HepG2 (cell line): ENCODE measurements at regions not wholly inside any gene's neighbourhood (a gene's known extent, or its start where the extent isn't known, plus 50 kb on each side); places are given as distances from the start of the nearest gene placed in this dataset.
A peak's percentile ranks its signal among the peaks of the same experiment; 100 is the strongest.

Source experiments
- ATAC-seq: fragments of 200-7000 bp; cut with Tn5 transposase; 3 replicates; pipeline ENCODE4 v1.9.1; 2020; ENCODE audit warnings: mild to moderate bottlenecking, moderate library complexity
- BruUV-seq: library from RNA; stranded (reverse); fragments of 400-500 nt; replicated peaks from 2 replicates; lab custom pipeline; 2021; lab: Mats Ljungman, UMichigan
- CTCF ChIA-PET: fragments of 300-600 bp; formaldehyde crosslinking; extraction: SDS; loops from one replicate; lab custom pipeline; 2021; ENCODE audit warnings: low total read pairs, inconsistent platforms, low intra/inter-chr PET ratio; lab: Yijun Ruan, JAX
- POLR2A ChIA-PET: fragments of 350-600 bp; sonication (Branson Sonifier 250); formaldehyde crosslinking; loops from one replicate; lab custom pipeline; 2020; ENCODE audit warnings: antibody characterized with exemption, inconsistent platforms; lab: Yijun Ruan, JAX
- DNase-seq: peaks from one replicate; pipeline ENCODE4 v3.0.0-alpha.2; 2015; ENCODE audit warnings: low spot score
- FAIRE-seq: peaks from 3 replicates; lab custom pipeline; 2011; peaks lifted over from hg19 to GRCh38; lab: Jason Lieb, UNC
- H2AFZ ChIP-seq: one replicate; pipeline ENCODE4 v1.6.1; 2011; ENCODE audit warnings: low read length, inconsistent platforms
- H3K27ac ChIP-seq: fragments of 300-600 bp; 3 replicates; pipeline ENCODE4 v1.8.0; 2011; ENCODE audit warnings: mixed run types, mild to moderate bottlenecking, mixed read lengths, low read length, inconsistent platforms; ENCODE audit not compliant: insufficient read depth; ENCODE audit errors: extremely low read length
- H3K27me3 ChIP-seq, 2 experiments: fragments of 200-600 bp in 1 of 2; 2 replicates in 1 of 2; 3 replicates in 1 of 2; pipeline versions ENCODE4 v1.6.0 to v1.8.0; 2011; ENCODE audit warnings: low read length in 2 of 2, mild to moderate bottlenecking in 2 of 2, moderate library complexity in 2 of 2, inconsistent platforms in 1 of 2; ENCODE audit not compliant: insufficient read depth in 2 of 2, control insufficient read depth in 1 of 2
- H3K36me3 ChIP-seq, 2 experiments: fragments of 200-600 bp in 1 of 2; replicated peaks in 1 of 2; 2 replicates in 1 of 2; 3 replicates in 1 of 2; pipeline versions ENCODE4 v1.5.1 to v1.8.0; 2011; ENCODE audit warnings: low read length in 2 of 2, inconsistent platforms in 1 of 2; ENCODE audit not compliant: insufficient read depth in 2 of 2, control insufficient read depth in 1 of 2
- H3K4me1 ChIP-seq: 2 replicates; pipeline ENCODE4 v1.5.1; 2012; ENCODE audit warnings: low read length, inconsistent platforms; ENCODE audit not compliant: insufficient read depth
- H3K4me2 ChIP-seq: 2 replicates; pipeline ENCODE4 v1.6.0; 2011; ENCODE audit warnings: low read depth, low read length, inconsistent platforms
- H3K4me3 ChIP-seq, 3 experiments: fragments of 200-600 bp in 1 of 3; sonication (generic), shearing (Covaris generic) in 1 of 3; replicated peaks in 1 of 3; 2 replicates each; pipeline ENCODE4 v1.5.1; 2011 to 2016; ENCODE audit warnings: low read length in 3 of 3, inconsistent platforms in 2 of 3, low read depth in 2 of 3, mild to moderate bottlenecking in 2 of 3, control low read depth in 1 of 3, mixed read lengths in 1 of 3; ENCODE audit not compliant: insufficient read depth in 1 of 3
- H3K79me2 ChIP-seq: one replicate; pipeline ENCODE4 v1.6.1; 2011; ENCODE audit warnings: low read length, inconsistent platforms; ENCODE audit not compliant: insufficient read depth
- H3K9ac ChIP-seq: 2 replicates; pipeline ENCODE4 v1.6.0; 2011; ENCODE audit warnings: mild to moderate bottlenecking, low read depth, low read length, inconsistent platforms; ENCODE audit not compliant: insufficient read depth
- H3K9me3 ChIP-seq: 2 replicates; pipeline ENCODE4 v1.5.1; 2012; ENCODE audit warnings: mild to moderate bottlenecking, low read length
- H4K20me1 ChIP-seq: 2 replicates; pipeline ENCODE4 v1.6.0; 2011; ENCODE audit warnings: inconsistent platforms, mild to moderate bottlenecking, low read length, moderate library complexity; ENCODE audit not compliant: insufficient read depth
- HOXA7 ChIP-seq: sonication (generic); formaldehyde crosslinking; IDR thresholded peaks from 2 replicates; pipeline ENCODE4 v1.8.1; 2022; ENCODE audit warnings: mild to moderate bottlenecking, missing genetic modification reagents, moderate library complexity
- MAFK ChIP-seq, 2 experiments: IDR thresholded peaks in 1 of 2; conservative IDR thresholded peaks in 1 of 2; 2 replicates each; pipeline ENCODE4 v1.6.1; 2011; ENCODE audit warnings: improper control_type of control experiment in 2 of 2, low read length in 2 of 2
- MYC ChIP-seq: sonication (generic); formaldehyde crosslinking; IDR thresholded peaks from 2 replicates; pipeline ENCODE4 v1.9.0; 2021; ENCODE audit warnings: missing genetic modification reagents, borderline replicate concordance
- THYN1 ChIP-seq: sonication (generic); formaldehyde crosslinking; IDR thresholded peaks from 2 replicates; pipeline ENCODE4 v1.8.1; 2023; ENCODE audit warnings: low read depth, mild to moderate bottlenecking, moderate library complexity, missing genetic modification reagents, borderline replicate concordance
- ZBTB1 ChIP-seq: sonication (generic); formaldehyde crosslinking; IDR thresholded peaks from 2 replicates; pipeline ENCODE4 v1.4.0; 2020; ENCODE audit warnings: missing genetic modification reagents, borderline replicate concordance
- ZBTB2 ChIP-seq: sonication (generic); formaldehyde crosslinking; IDR thresholded peaks from 2 replicates; pipeline ENCODE4 v1.8.0; 2022; ENCODE audit warnings: low read depth, missing genetic modification reagents
- ZFP62 ChIP-seq: sonication (generic); formaldehyde crosslinking; IDR thresholded peaks from 2 replicates; pipeline ENCODE4 v1.4.0; 2020; ENCODE audit warnings: missing genetic modification reagents
- ZFP90 ChIP-seq: sonication (generic); formaldehyde crosslinking; IDR thresholded peaks from 2 replicates; pipeline ENCODE4 v1.8.0; 2022; ENCODE audit warnings: missing genetic modification reagents, mild to moderate bottlenecking, inconsistent platforms, borderline replicate concordance
- ZGPAT ChIP-seq: IDR thresholded peaks from 2 replicates; pipeline ENCODE4 v1.6.1; 2016; ENCODE audit warnings: mild to moderate bottlenecking
- ZHX2 ChIP-seq, 2 experiments: sonication (generic) in 1 of 2; formaldehyde crosslinking in 1 of 2; IDR thresholded peaks; 2 replicates each; pipeline versions ENCODE4 v1.6.1 to v1.9.0; 2014 to 2022; ENCODE audit warnings: antibody characterized with exemption in 1 of 2, borderline replicate concordance in 1 of 2, inconsistent platforms in 1 of 2, low read depth in 1 of 2, missing genetic modification reagents in 1 of 2
- WGBS: methylation state at CpG from one replicate; pipeline ENCODE4 v1.1.6; 2017; ENCODE audit warnings: low lambda C conversion rate; 5-methylcytosine and 5-hydroxymethylcytosine counted together
- in situ Hi-C: cut with HindIII; loops from 2 replicates; pipeline ENCODE4 v1.10.0; 2017; ENCODE audit warnings: low pct_unique_long_range_greater_than_20kb; ENCODE audit not compliant: extremely low pct_ligation_motif_present
- intact Hi-C: fragments of 100-400 bp; cut with micrococcal nuclease; formaldehyde crosslinking; loops from one replicate; pipeline ENCODE4 v1.10.0; 2022; ENCODE audit not compliant: unreplicated experiment
- TF ChIP-seq, protein P1 (sequence below): IDR thresholded peaks from 2 replicates; pipeline ENCODE4 v1.6.1; 2016; ENCODE audit warnings: low read depth

DNA sequence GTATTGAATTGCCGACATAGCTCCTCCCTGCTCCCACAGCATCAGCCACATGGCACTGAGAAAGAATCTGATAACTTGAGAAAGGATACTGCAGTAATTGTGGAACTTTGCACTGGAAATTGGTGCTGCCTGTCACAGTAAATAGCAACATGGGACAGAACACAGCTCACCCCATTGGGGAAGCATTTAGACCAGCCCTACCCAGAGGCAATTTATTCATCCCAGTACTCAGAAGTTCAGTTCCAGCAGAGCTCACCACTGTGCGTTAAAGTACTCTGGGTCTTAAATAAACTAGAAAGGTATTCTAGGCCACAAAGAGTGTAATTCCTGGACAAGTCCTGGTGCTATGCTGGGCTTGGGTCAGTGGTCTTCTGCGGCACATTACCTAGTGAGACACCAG lies 347.1 kb downstream of the PYDC2 start (continued):
- TF ChIP-seq ZGPAT (CRISPR knock-in tag) (no peak), THYN1 (no peak), MYC (CRISPR knock-in tag) (no peak), ZBTB1 (CRISPR knock-in tag) (no peak), ZBTB2 (CRISPR knock-in tag) (no peak), ZFP90 (CRISPR knock-in tag) (no peak)
- TF ChIP-seq, protein P1, sequence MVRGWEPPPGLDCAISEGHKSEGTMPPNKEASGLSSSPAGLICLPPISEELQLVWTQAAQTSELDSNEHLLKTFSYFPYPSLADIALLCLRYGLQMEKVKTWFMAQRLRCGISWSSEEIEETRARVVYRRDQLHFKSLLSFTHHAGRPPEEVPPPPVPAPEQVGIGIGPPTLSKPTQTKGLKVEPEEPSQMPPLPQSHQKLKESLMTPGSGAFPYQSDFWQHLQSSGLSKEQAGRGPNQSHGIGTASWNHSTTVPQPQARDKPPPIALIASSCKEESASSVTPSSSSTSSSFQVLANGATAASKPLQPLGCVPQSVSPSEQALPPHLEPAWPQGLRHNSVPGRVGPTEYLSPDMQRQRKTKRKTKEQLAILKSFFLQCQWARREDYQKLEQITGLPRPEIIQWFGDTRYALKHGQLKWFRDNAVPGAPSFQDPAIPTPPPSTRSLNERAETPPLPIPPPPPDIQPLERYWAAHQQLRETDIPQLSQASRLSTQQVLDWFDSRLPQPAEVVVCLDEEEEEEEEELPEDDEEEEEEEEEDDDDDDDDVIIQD (CRISPR knock-in tag), result no peak

- ATAC-seq (peak; percentile 96), DNase-seq (peak; percentile 43), FAIRE-seq (peak; percentile 18)
- POLR2A ChIA-PET, result no interaction called here
- no peak overlapping the region for H3K27ac ChIP-seq
- WGBS, result 81% methylated on average over 1 of the region's 1 CpG
- intact Hi-C loops, result loop anchor here (1.0 kb wide), 3 partner anchors 102 to 392 kb away; no protein-coding TSS in a partner anchor
- no peaks in the 10 kb centered on the region for H3K79me2 ChIP-seq
- no peak overlapping the region for H3K9ac ChIP-seq
- no TSS peak for BruUV-seq
- H3K27me3 ChIP-seq, result no peaks in the 10 kb centered on the region
- H3K4me3 ChIP-seq, result no peak overlapping the region
- no peak overlapping the region for H2AFZ ChIP-seq
- CTCF ChIA-PET, result interaction anchor here (2.4 kb wide), 1 partner anchor 392 kb away, joined by 18 read pairs; no protein-coding TSS in a partner anchor
- H3K4me1 ChIP-seq, result peaks cover 11% of the 10 kb centered on the region
- in situ Hi-C loops, result loop anchor here (10.0 kb wide), 1 partner anchor 395 kb away; no protein-coding TSS in a partner anchor
- H3K36me3 ChIP-seq, result no peaks in the 10 kb centered on the region
- peaks cover 11% of the 10 kb centered on the region for H3K9me3 ChIP-seq
- no peak overlapping the region for H3K4me2 ChIP-seq
- H4K20me1 ChIP-seq, result no peaks in the 10 kb centered on the region
- peak; percentile 9 to 30; a peak in 1 of 4 replicates for TF ChIP-seq MAFK (conservative IDR thresholded peaks at IDR 0.05 in 1 of 2, IDR thresholded peaks at IDR 0.05 in 1 of 2; ENCODE audit: low read length in 2 of 2)
- no peak for TF ChIP-seq HOXA7 (CRISPR knock-in tag)
- TF ChIP-seq ZHX2 (IDR thresholded peaks at IDR 0.05; ENCODE audit: low read depth), result no peak
- TF ChIP-seq ZHX2 (CRISPR knock-in tag; IDR thresholded peaks at IDR 0.05; ENCODE audit: borderline replicate concordance), result no peak
- no peak for TF ChIP-seq ZFP62 (CRISPR knock-in tag)
These were observed 348.5 kb downstream of the PYDC2 start for GRCh38 chr3:191809326-191809949.
